Peyer's patch (tissue), 4 donors: ENCODE measurements at regions not wholly inside any gene's neighbourhood (a gene's known extent, or its start where the extent isn't known, plus 50 kb on each side); places are given as distances from the start of the nearest gene placed in this dataset.

Source experiments
- DNase-seq, 3 donors: peaks; one replicate each; pipeline ENCODE4 v3.0.0-alpha.2; 2017 to 2019
- H3K27ac ChIP-seq, 4 donors: fragments of 200-600 bp; sonication (generic); one replicate each; pipeline ENCODE4 v1.5.1; 2016 to 2019
- H3K27me3 ChIP-seq, 2 donors: fragments of 200-600 bp; sonication (generic); one replicate each; pipeline ENCODE4 v1.5.1; 2019
- H3K36me3 ChIP-seq, 3 donors: fragments of 200-600 bp; sonication (generic); one replicate each; pipeline ENCODE4 v1.5.1; 2016 to 2019
- H3K4me1 ChIP-seq, 4 donors: fragments of 200-600 bp; sonication (generic); one replicate each; pipeline ENCODE4 v1.5.1; 2016 to 2019
- H3K4me3 ChIP-seq, 4 donors: fragments of 200-600 bp; sonication (generic); 1 replicate in 3 of 4; 2 replicates in 1 of 4; pipeline ENCODE4 v1.5.1; 2016 to 2019; ENCODE audit warnings: mild to moderate bottlenecking in 1 of 4
- H3K9me3 ChIP-seq, 4 donors: fragments of 200-600 bp; sonication (generic); one replicate each; pipeline ENCODE4 v1.5.1; 2016 to 2019; ENCODE audit warnings: mild to moderate bottlenecking in 1 of 4
- CTCF ChIP-seq, 6 experiments: fragments of 450-650 bp in 4 of 6; fragments of 200-600 bp in 2 of 6; sonication (generic) in 1 of 6; IDR thresholded peaks; one replicate each; pipeline ENCODE4 v1.5.1; 2017 to 2019; ENCODE audit warnings: antibody characterized with exemption in 6 of 6, mild to moderate bottlenecking in 3 of 6, moderate library complexity in 1 of 6
- POLR2A ChIP-seq, 2 donors: fragments of 450-650 bp; IDR thresholded peaks; one replicate each; pipeline ENCODE4 v1.5.1; 2017; ENCODE audit warnings: antibody characterized with exemption in 2 of 2, mild to moderate bottlenecking in 2 of 2, moderate library complexity in 2 of 2

- Histone ChIP-seq H3K36me3 (no peaks in the 10 kb centered on the region), H3K4me1 (no peaks in the 10 kb centered on the region), H3K27ac (no peak overlapping the region), H3K27me3 (no peaks in the 10 kb centered on the region), H3K4me3 (no peak overlapping the region), H3K9me3 (no peaks in the 10 kb centered on the region)
- no peak for DNase-seq
- TF ChIP-seq POLR2A (IDR thresholded peaks at IDR 0.05) (no peak), CTCF (IDR thresholded peaks at IDR 0.05) (no peak)
Measured at GRCh38 chr6:67629258-67629657, 1005.8 kb upstream of the ADGRB3 start.

GRCh38 chr6:67615796-67616195 is 1019.3 kb upstream of the ADGRB3 start:
- no peaks in the 10 kb centered on the region for H3K9me3 ChIP-seq
- H3K4me3 ChIP-seq, result no peak overlapping the region
- no peak for TF ChIP-seq POLR2A (IDR thresholded peaks at IDR 0.05)
- no peak for TF ChIP-seq CTCF (IDR thresholded peaks at IDR 0.05)
- no peaks in the 10 kb centered on the region for H3K4me1 ChIP-seq
- H3K27ac ChIP-seq, result no peak overlapping the region
- no peaks in the 10 kb centered on the region for H3K27me3 ChIP-seq
- H3K36me3 ChIP-seq, result no peaks in the 10 kb centered on the region
- DNase-seq, result no peak

GRCh38 chr6:67608099-67608749 is 1026.9 kb upstream of the ADGRB3 start:
- Histone ChIP-seq H3K4me3 (no peak overlapping the region), H3K27me3 (no peaks in the 10 kb centered on the region), H3K9me3 (no peaks in the 10 kb centered on the region), H3K4me1 (no peaks in the 10 kb centered on the region), H3K36me3 (no peaks in the 10 kb centered on the region), H3K27ac (no peak overlapping the region)
- TF ChIP-seq POLR2A (IDR thresholded peaks at IDR 0.05) (no peak), CTCF (IDR thresholded peaks at IDR 0.05) (no peak)
- DNase-seq, result no peak

- no peak overlapping the region for H3K27ac ChIP-seq
- no peak overlapping the region for H3K4me3 ChIP-seq
- H3K9me3 ChIP-seq, result no peaks in the 10 kb centered on the region
- no peaks in the 10 kb centered on the region for H3K36me3 ChIP-seq
- H3K4me1 ChIP-seq, result no peaks in the 10 kb centered on the region
- no peak for DNase-seq
- no peaks in the 10 kb centered on the region for H3K27me3 ChIP-seq
- no peak for TF ChIP-seq CTCF (IDR thresholded peaks at IDR 0.05)
- no peak for TF ChIP-seq POLR2A (IDR thresholded peaks at IDR 0.05)
Measured at GRCh38 chr6:67606906-67607828, 1027.9 kb upstream of the ADGRB3 start.

- H3K36me3 ChIP-seq, result no peaks in the 10 kb centered on the region
- DNase-seq, result no peak
- H3K27me3 ChIP-seq, result no peaks in the 10 kb centered on the region
- TF ChIP-seq CTCF (IDR thresholded peaks at IDR 0.05) (no peak), POLR2A (IDR thresholded peaks at IDR 0.05) (no peak)
- H3K4me1 ChIP-seq, result no peaks in the 10 kb centered on the region
- H3K27ac ChIP-seq, result no peak overlapping the region
- H3K4me3 ChIP-seq, result no peak overlapping the region
- H3K9me3 ChIP-seq, result no peaks in the 10 kb centered on the region
Measured at GRCh38 chr6:67594366-67594765, 1040.7 kb upstream of the ADGRB3 start.
